PC-3 (cell line): ENCODE measurements at regions not wholly inside any gene's neighbourhood (a gene's known extent, or its start where the extent isn't known, plus 50 kb on each side); places are given as distances from the start of the nearest gene placed in this dataset.

ENCODE experiments used
- ATAC-seq: fragments of 200-7000 bp; cut with Tn5 transposase; 2 replicates; pipeline ENCODE4 v1.9.1; 2020; ENCODE audit warnings: mild to moderate bottlenecking, moderate library complexity
- BruUV-seq: library from RNA; stranded (reverse); fragments of 400-500 nt; replicated peaks from 2 replicates; lab custom pipeline; 2021; lab: Mats Ljungman, UMichigan
- CTCF ChIA-PET: fragments of 300-600 bp; sonication (Branson Sonifier 250); formaldehyde crosslinking; loops from one replicate; lab custom pipeline; 2022; ENCODE audit warnings: antibody characterized with exemption; lab: Charles Lee
- POLR2A ChIA-PET: fragments of 300-600 bp; sonication (Branson Sonifier 250); formaldehyde crosslinking; loops from one replicate; lab custom pipeline; 2022; ENCODE audit warnings: antibody characterized with exemption; ENCODE audit not compliant: unreplicated experiment; lab: Charles Lee
- DNase-seq: peaks from one replicate; pipeline ENCODE4 v3.0.0-alpha.2; 2015
- H2AFZ ChIP-seq: fragments of 300-600 bp; sonication (generic); 2 replicates; pipeline ENCODE4 v1.6.0; 2016; ENCODE audit warnings: antibody characterized with exemption, low read length
- H3F3A ChIP-seq: fragments of 300-600 bp; sonication (generic); one replicate; pipeline ENCODE4 v1.6.0; 2017; ENCODE audit warnings: antibody characterized with exemption, low read length, control low read depth, mild to moderate bottlenecking; ENCODE audit not compliant: unreplicated experiment
- H3K27ac ChIP-seq: fragments of 300-600 bp; sonication (generic); 2 replicates; pipeline ENCODE4 v1.5.1; 2016; ENCODE audit warnings: mild to moderate bottlenecking, low read length
- H3K27me3 ChIP-seq: fragments of 300-600 bp; sonication (generic); 2 replicates; pipeline ENCODE4 v1.6.1; 2016; ENCODE audit warnings: low read length, mixed read lengths
- H3K36me3 ChIP-seq: fragments of 300-600 bp; sonication (generic); 2 replicates; pipeline ENCODE4 v1.6.1; 2016; ENCODE audit warnings: low read depth, mixed run types, low read length, mixed read lengths
- H3K4me1 ChIP-seq: fragments of 300-600 bp; sonication (generic); 2 replicates; pipeline ENCODE4 v1.5.1; 2016; ENCODE audit warnings: low read length; ENCODE audit not compliant: insufficient read depth
- H3K4me2 ChIP-seq: fragments of 300-600 bp; sonication (generic); 2 replicates; pipeline ENCODE4 v1.6.0; 2016; ENCODE audit warnings: low read length
- H3K4me3 ChIP-seq: fragments of 300-600 bp; sonication (generic); 2 replicates; pipeline ENCODE4 v1.5.1; 2016; ENCODE audit warnings: mild to moderate bottlenecking, low read length, mixed read lengths
- H3K79me2 ChIP-seq: fragments of 300-600 bp; sonication (generic); 2 replicates; pipeline ENCODE4 v1.6.1; 2017; ENCODE audit warnings: low read length, mixed read lengths
- H3K9ac ChIP-seq: fragments of 300-600 bp; sonication (generic); 2 replicates; pipeline ENCODE4 v1.6.0; 2016; ENCODE audit warnings: mild to moderate bottlenecking, low read length
- H3K9me2 ChIP-seq: fragments of 300-600 bp; sonication (generic); replicated peaks from 2 replicates; pipeline ENCODE4 v1.6.1; 2016; ENCODE audit warnings: mixed run types, low read length, mixed read lengths
- H3K9me3 ChIP-seq: fragments of 300-600 bp; sonication (generic); 2 replicates; pipeline ENCODE4 v1.6.1; 2016; ENCODE audit warnings: low read length, mixed read lengths
- H4K20me1 ChIP-seq: fragments of 300-600 bp; sonication (generic); 2 replicates; pipeline ENCODE4 v1.6.1; 2016; ENCODE audit warnings: low read length, mixed read lengths
- EZH2 ChIP-seq: fragments of 300-600 bp; sonication (generic); IDR thresholded peaks from one replicate; pipeline ENCODE4 v1.6.1; 2017; ENCODE audit warnings: antibody characterized with exemption, mild to moderate bottlenecking, low read length; ENCODE audit not compliant: unreplicated experiment
- EZH2phosphoT487 ChIP-seq: fragments of 300-600 bp; sonication (generic); IDR thresholded peaks from 2 replicates; pipeline ENCODE4 v1.6.1; 2018; ENCODE audit warnings: mild to moderate bottlenecking, antibody characterized with exemption, low read length, borderline replicate concordance
- intact Hi-C: fragments of 100-400 bp; cut with micrococcal nuclease; formaldehyde crosslinking; loops from 2 replicates; pipeline ENCODE4 v1.9.0; 2023
- TF ChIP-seq, protein P1 (sequence below): fragments of 300-600 bp; sonication (generic); conservative IDR thresholded peaks from 2 replicates; pipeline ENCODE4 v1.5.1; 2017; ENCODE audit warnings: antibody characterized with exemption, low read depth, mild to moderate bottlenecking, low read length

GRCh38 chr18:29439398-29439797 is 1262.5 kb upstream of the CDH2 start:
- TF ChIP-seq, protein P1, sequence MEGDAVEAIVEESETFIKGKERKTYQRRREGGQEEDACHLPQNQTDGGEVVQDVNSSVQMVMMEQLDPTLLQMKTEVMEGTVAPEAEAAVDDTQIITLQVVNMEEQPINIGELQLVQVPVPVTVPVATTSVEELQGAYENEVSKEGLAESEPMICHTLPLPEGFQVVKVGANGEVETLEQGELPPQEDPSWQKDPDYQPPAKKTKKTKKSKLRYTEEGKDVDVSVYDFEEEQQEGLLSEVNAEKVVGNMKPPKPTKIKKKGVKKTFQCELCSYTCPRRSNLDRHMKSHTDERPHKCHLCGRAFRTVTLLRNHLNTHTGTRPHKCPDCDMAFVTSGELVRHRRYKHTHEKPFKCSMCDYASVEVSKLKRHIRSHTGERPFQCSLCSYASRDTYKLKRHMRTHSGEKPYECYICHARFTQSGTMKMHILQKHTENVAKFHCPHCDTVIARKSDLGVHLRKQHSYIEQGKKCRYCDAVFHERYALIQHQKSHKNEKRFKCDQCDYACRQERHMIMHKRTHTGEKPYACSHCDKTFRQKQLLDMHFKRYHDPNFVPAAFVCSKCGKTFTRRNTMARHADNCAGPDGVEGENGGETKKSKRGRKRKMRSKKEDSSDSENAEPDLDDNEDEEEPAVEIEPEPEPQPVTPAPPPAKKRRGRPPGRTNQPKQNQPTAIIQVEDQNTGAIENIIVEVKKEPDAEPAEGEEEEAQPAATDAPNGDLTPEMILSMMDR = peak; percentile 45
- TF ChIP-seq EZH2phosphoT487 = no peak
- ChIA-PET POLR2A (no interaction called here), CTCF (no interaction called here)
- H3K36me3 ChIP-seq = no peaks in the 10 kb centered on the region
- no peaks in the 10 kb centered on the region for H3K9me2 ChIP-seq
- no peak overlapping the region for H2AFZ ChIP-seq
- BruUV-seq = no TSS peak
- H3K9ac ChIP-seq = no peak overlapping the region
- no peaks in the 10 kb centered on the region for H4K20me1 ChIP-seq
- no peaks in the 10 kb centered on the region for H3K27me3 ChIP-seq
- H3K4me1 ChIP-seq = no peaks in the 10 kb centered on the region
- DNase-seq = no peak
- H3K79me2 ChIP-seq = no peaks in the 10 kb centered on the region
- ATAC-seq = no peak
- intact Hi-C loops = no loop called here
- no peaks in the 10 kb centered on the region; the same call in 1 of the 2 replicates for H3K9me3 ChIP-seq
- no peak overlapping the region for H3K27ac ChIP-seq
- H3F3A ChIP-seq = no peaks in the 10 kb centered on the region
- H3K4me3 ChIP-seq = no peak overlapping the region
- H3K4me2 ChIP-seq = no peak overlapping the region

- Histone ChIP-seq H3K4me1 (no peaks in the 10 kb centered on the region), H3K9ac (no peak overlapping the region), H3K9me2 (no peaks in the 10 kb centered on the region), H3K27ac (no peak overlapping the region), H3K27me3 (no peaks in the 10 kb centered on the region), H3K4me2 (no peak overlapping the region), H3K79me2 (no peaks in the 10 kb centered on the region), H3K9me3 (no peaks in the 10 kb centered on the region; the same call in 1 of the 2 replicates), H3K4me3 (no peak overlapping the region), H3K36me3 (no peaks in the 10 kb centered on the region), H2AFZ (no peak overlapping the region), H3F3A (no peaks in the 10 kb centered on the region), H4K20me1 (no peaks in the 10 kb centered on the region)
- ChIA-PET POLR2A (no interaction called here), CTCF (interaction anchor here (0.6 kb wide), 1 partner anchor 173 kb away, joined by 3 read pairs; no protein-coding TSS in a partner anchor)
- intact Hi-C loops = no loop called here
- TF ChIP-seq EZH2phosphoT487 (no peak), EZH2 (no peak)
- TF ChIP-seq, protein P1 = peak; percentile 41; the same call in 1 of the 2 replicates
- BruUV-seq = no TSS peak
- DNase-seq = no peak
- no peak for ATAC-seq
Measured at GRCh38 chr18:29436459-29436858, 1259.5 kb upstream of the CDH2 start.

- H3F3A ChIP-seq = no peaks in the 10 kb centered on the region
- no peak for ATAC-seq
- no peak overlapping the region for H2AFZ ChIP-seq
- peaks cover 4% of the 10 kb centered on the region; the same call in 1 of the 2 replicates for H3K36me3 ChIP-seq
- H3K27me3 ChIP-seq = no peaks in the 10 kb centered on the region
- H3K4me3 ChIP-seq = no peak overlapping the region
- no peak overlapping the region for H3K27ac ChIP-seq
- no peaks in the 10 kb centered on the region for H3K4me1 ChIP-seq
- CTCF ChIA-PET = interaction anchor here (0.6 kb wide), 1 partner anchor 243 kb away, joined by 3 read pairs; no protein-coding TSS in a partner anchor
- H3K9ac ChIP-seq = no peak overlapping the region
- H3K79me2 ChIP-seq = no peaks in the 10 kb centered on the region
- no peak for DNase-seq
- no peak for TF ChIP-seq EZH2
- TF ChIP-seq, protein P1 = no peak
- TF ChIP-seq EZH2phosphoT487 = no peak
- peaks cover 11% of the 10 kb centered on the region for H3K9me3 ChIP-seq
- no peak overlapping the region for H3K4me2 ChIP-seq
- no peaks in the 10 kb centered on the region for H3K9me2 ChIP-seq
- intact Hi-C loops = no loop called here
- POLR2A ChIA-PET = no interaction called here
- BruUV-seq = no TSS peak
- H4K20me1 ChIP-seq = no peaks in the 10 kb centered on the region
Measured at GRCh38 chr18:29434650-29435049, 1257.7 kb upstream of the CDH2 start.
